Sigmoid colon (tissue), 4 donors: ENCODE measurements at regions not wholly inside any gene's neighbourhood (a gene's known extent, or its start where the extent isn't known, plus 50 kb on each side); places are given as distances from the start of the nearest gene placed in this dataset.

Source experiments
- EP300 ChIP-seq, 4 donors: sonication (generic); formaldehyde crosslinking; IDR thresholded peaks; one replicate each; pipeline ENCODE4 v1.6.1; 2017; ENCODE audit warnings: antibody characterized with exemption in 4 of 4
- POLR2A ChIP-seq, 2 donors: fragments of 450-650 bp; IDR thresholded peaks; one replicate each; pipeline ENCODE4 v1.6.1; 2016; ENCODE audit warnings: antibody characterized with exemption in 2 of 2, mild to moderate bottlenecking in 2 of 2, moderate library complexity in 2 of 2
- POLR2AphosphoS5 ChIP-seq, 4 donors: sonication (generic); formaldehyde crosslinking; IDR thresholded peaks; one replicate each; pipeline ENCODE4 v1.6.1; 2017; ENCODE audit warnings: antibody characterized with exemption in 4 of 4
- TF ChIP-seq, protein P1 (sequence below), 4 experiments: fragments of 450-650 bp in 3 of 4; fragments of 200-600 bp in 1 of 4; IDR thresholded peaks; one replicate each; pipeline ENCODE4 v1.5.1; 2016 to 2019; ENCODE audit warnings: antibody characterized with exemption in 4 of 4, mild to moderate bottlenecking in 3 of 4, moderate library complexity in 2 of 4

DNA sequence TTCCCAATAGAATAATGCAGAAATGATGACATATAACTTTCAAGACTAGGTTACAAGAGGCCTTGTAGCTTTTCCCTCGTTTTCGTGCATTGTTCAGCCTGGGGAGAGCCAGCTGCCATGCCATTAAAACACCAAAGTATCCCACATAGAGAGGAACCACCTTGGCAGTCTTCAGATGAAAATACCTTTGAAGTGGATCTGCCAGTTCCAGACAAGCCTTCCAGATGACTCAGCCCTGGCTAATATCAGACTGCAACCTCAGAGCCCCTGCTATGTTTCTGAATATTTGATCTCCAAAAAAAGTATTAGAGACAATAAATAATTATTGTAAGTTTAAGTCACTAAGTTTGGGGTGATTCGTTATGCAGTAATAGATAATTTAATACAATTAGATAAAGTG, 294.3 kb upstream of the GBE1 start:
- TF ChIP-seq, protein P1, sequence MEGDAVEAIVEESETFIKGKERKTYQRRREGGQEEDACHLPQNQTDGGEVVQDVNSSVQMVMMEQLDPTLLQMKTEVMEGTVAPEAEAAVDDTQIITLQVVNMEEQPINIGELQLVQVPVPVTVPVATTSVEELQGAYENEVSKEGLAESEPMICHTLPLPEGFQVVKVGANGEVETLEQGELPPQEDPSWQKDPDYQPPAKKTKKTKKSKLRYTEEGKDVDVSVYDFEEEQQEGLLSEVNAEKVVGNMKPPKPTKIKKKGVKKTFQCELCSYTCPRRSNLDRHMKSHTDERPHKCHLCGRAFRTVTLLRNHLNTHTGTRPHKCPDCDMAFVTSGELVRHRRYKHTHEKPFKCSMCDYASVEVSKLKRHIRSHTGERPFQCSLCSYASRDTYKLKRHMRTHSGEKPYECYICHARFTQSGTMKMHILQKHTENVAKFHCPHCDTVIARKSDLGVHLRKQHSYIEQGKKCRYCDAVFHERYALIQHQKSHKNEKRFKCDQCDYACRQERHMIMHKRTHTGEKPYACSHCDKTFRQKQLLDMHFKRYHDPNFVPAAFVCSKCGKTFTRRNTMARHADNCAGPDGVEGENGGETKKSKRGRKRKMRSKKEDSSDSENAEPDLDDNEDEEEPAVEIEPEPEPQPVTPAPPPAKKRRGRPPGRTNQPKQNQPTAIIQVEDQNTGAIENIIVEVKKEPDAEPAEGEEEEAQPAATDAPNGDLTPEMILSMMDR (IDR thresholded peaks at IDR 0.05) = no peak
- TF ChIP-seq POLR2A (IDR thresholded peaks at IDR 0.05) (no peak), EP300 (IDR thresholded peaks at IDR 0.05) (no peak), POLR2AphosphoS5 (IDR thresholded peaks at IDR 0.05) (no peak)
